BE2C (cell line): ENCODE measurements at regions not wholly inside any gene's neighbourhood (a gene's known extent, or its start where the extent isn't known, plus 50 kb on each side); places are given as distances from the start of the nearest gene placed in this dataset.
A peak's percentile ranks its signal among the peaks of the same experiment; 100 is the strongest.

Experiments
- DNase-seq: peaks from one replicate; pipeline ENCODE4 v3.0.0-alpha.2; 2020
- H3K27me3 ChIP-seq: fragments of 250-450 bp; sonication (Bioruptor Pico); 2 replicates; pipeline ENCODE4 v1.5.1; 2020; ENCODE audit warnings: mild to moderate bottlenecking
- H3K36me3 ChIP-seq: fragments of 250-450 bp; sonication (Bioruptor Pico); 2 replicates; pipeline ENCODE4 v1.5.1; 2020; ENCODE audit warnings: mild to moderate bottlenecking
- H3K4me1 ChIP-seq: fragments of 250-450 bp; sonication (Bioruptor Pico); 2 replicates; pipeline ENCODE4 v1.5.1; 2020
- H3K4me3 ChIP-seq: 2 replicates; pipeline ENCODE4 v1.5.1; 2011; ENCODE audit warnings: low read depth, low read length
- H3K9me3 ChIP-seq: fragments of 250-450 bp; sonication (Bioruptor Pico); 2 replicates; pipeline ENCODE4 v1.5.1; 2020
- CTCF ChIP-seq: IDR thresholded peaks from 2 replicates; pipeline ENCODE4 v1.5.1; 2012; ENCODE audit warnings: mild to moderate bottlenecking, low read depth, low read length

- H3K4me3 ChIP-seq, result no peak overlapping the region
- peaks cover 36% of the 10 kb centered on the region for H3K4me1 ChIP-seq
- H3K36me3 ChIP-seq, result no peaks in the 10 kb centered on the region
- DNase-seq, result peak; percentile 7
- no peaks in the 10 kb centered on the region; the same call in 1 of the 2 replicates for H3K9me3 ChIP-seq
- no peak for TF ChIP-seq CTCF
- no peaks in the 10 kb centered on the region for H3K27me3 ChIP-seq
Measured at GRCh38 chr16:85389679-85390470, 223.2 kb upstream of the GSE1 start.

- H3K9me3 ChIP-seq, result no peaks in the 10 kb centered on the region; the same call in 1 of the 2 replicates
- no peak overlapping the region for H3K4me3 ChIP-seq
- TF ChIP-seq CTCF, result no peak
- H3K27me3 ChIP-seq, result no peaks in the 10 kb centered on the region
- DNase-seq, result peak; percentile 95
- peaks cover 33% of the 10 kb centered on the region for H3K4me1 ChIP-seq
- no peaks in the 10 kb centered on the region for H3K36me3 ChIP-seq
Measured at GRCh38 chr16:85390511-85391174, 222.5 kb upstream of the GSE1 start.

GRCh38 chr16:85391175-85391707 lies 221.9 kb upstream of the GSE1 start:
- no peak for TF ChIP-seq CTCF
- Histone ChIP-seq H3K4me1 (peaks cover 38% of the 10 kb centered on the region), H3K27me3 (no peaks in the 10 kb centered on the region), H3K9me3 (no peaks in the 10 kb centered on the region; the same call in 1 of the 2 replicates), H3K36me3 (no peaks in the 10 kb centered on the region), H3K4me3 (no peak overlapping the region)
- no peak for DNase-seq

- no peaks in the 10 kb centered on the region; the same call in 1 of the 2 replicates for H3K9me3 ChIP-seq
- DNase-seq, result peak; percentile 7
- TF ChIP-seq CTCF, result no peak
- H3K36me3 ChIP-seq, result no peaks in the 10 kb centered on the region
- H3K4me3 ChIP-seq, result no peak overlapping the region
- H3K4me1 ChIP-seq, result peaks cover 45% of the 10 kb centered on the region
- no peaks in the 10 kb centered on the region for H3K27me3 ChIP-seq
Measured at GRCh38 chr16:85391769-85392583, 221.1 kb upstream of the GSE1 start.

DNA sequence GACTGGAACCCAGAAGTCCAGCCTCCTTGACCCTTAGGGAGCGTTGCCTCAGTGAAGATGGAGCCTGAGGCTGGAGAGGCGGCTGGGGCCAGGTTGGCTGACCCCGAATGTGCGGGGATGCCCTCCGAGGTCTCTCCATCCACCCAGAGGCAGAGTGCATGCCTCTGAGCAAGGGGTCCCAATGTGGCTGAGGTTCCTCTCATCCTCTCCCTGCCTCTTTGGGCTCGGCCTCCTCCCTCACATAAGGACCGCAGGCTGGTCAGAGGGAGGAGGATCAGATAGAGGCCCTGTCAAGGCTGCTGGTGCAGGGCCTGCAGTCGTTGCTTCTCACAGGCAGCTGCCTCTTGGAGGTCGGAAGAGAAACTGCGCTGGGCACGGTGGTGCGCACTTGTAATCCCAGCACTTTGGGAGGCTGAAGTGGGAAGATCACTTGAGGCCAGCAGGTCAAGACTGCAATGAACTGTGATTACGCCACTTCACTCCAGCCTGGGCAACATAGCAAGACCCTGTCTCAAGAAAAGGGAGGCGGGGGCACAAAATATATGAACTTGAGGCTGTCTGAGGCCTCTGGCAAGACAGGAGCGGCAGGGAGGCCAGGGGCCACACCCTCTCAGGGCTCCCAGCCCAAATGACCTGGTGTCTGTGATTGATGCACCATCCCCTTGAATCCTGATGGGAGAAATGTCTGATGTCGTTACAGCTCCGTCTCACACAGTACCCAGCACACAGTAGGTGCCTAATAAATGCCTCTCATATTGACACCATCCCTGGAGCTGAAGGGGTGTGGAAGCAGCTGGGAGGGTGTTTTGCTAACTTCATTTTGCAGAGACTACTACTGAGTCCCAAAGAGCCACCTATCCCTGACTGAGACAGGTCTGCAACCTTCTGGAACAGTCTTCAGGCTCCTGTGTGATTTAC lies 220.1 kb upstream of the GSE1 start:
- H3K4me3 ChIP-seq, result no peak overlapping the region
- no peaks in the 10 kb centered on the region for H3K27me3 ChIP-seq
- TF ChIP-seq CTCF, result no peak

More for the DNA sequence above, 220.1 kb upstream of the GSE1 start:
- H3K4me1 ChIP-seq, result peaks cover 52% of the 10 kb centered on the region
- no peaks in the 10 kb centered on the region; the same call in 1 of the 2 replicates for H3K9me3 ChIP-seq
- H3K36me3 ChIP-seq, result no peaks in the 10 kb centered on the region
- peak; percentile 10 for DNase-seq
